ENCODE measurements at regions not wholly inside any gene's neighbourhood (a gene's known extent, or its start where the extent isn't known, plus 50 kb on each side); places are given as distances from the start of the nearest gene placed in this dataset.

- in situ Hi-C loops (cut with HindIII; ENCODE audit: low pct_unique_long_range_greater_than_20kb, low sequenced_read_pairs), result no loop called here
- no peak for DNase-seq (ENCODE audit: low read depth in 1 of 2, low spot score in 1 of 2)
- TF ChIP-seq JUND (IDR thresholded peaks at IDR 0.05; ENCODE audit: low read depth), result no peak
Measured at GRCh38 chr10:113407218-113407617, 145.6 kb upstream of the HABP2 start.

- no peak for DNase-seq (ENCODE audit: low read depth in 1 of 2, low spot score in 1 of 2)
- in situ Hi-C loops (cut with HindIII; ENCODE audit: low pct_unique_long_range_greater_than_20kb, low sequenced_read_pairs), result no loop called here
- TF ChIP-seq JUND (IDR thresholded peaks at IDR 0.05; ENCODE audit: low read depth), result no peak
Measured at GRCh38 chr10:113409175-113409574, 143.7 kb upstream of the HABP2 start.

- in situ Hi-C loops (cut with HindIII; ENCODE audit: low pct_unique_long_range_greater_than_20kb, low sequenced_read_pairs), result no loop called here
- no peak for TF ChIP-seq JUND (IDR thresholded peaks at IDR 0.05; ENCODE audit: low read depth)
Measured at GRCh38 chr10:113410618-113411017, 142.2 kb upstream of the HABP2 start.

GRCh38 chr10:113411456-113411855, 141.4 kb upstream of the HABP2 start:
- TF ChIP-seq JUND (IDR thresholded peaks at IDR 0.05; ENCODE audit: low read depth), result no peak
- in situ Hi-C loops (cut with HindIII; ENCODE audit: low pct_unique_long_range_greater_than_20kb, low sequenced_read_pairs), result no loop called here
- DNase-seq (ENCODE audit: low read depth in 1 of 2, low spot score in 1 of 2), result no peak

More at GRCh38 chr10:113410618-113411017, 142.2 kb upstream of the HABP2 start:
- DNase-seq (ENCODE audit: low read depth in 1 of 2, low spot score in 1 of 2), result no peak

- in situ Hi-C loops (cut with HindIII; ENCODE audit: low pct_unique_long_range_greater_than_20kb, low sequenced_read_pairs), result no loop called here
- no peak for TF ChIP-seq JUND (IDR thresholded peaks at IDR 0.05; ENCODE audit: low read depth)
- DNase-seq (ENCODE audit: low read depth in 1 of 2, low spot score in 1 of 2), result no peak
Measured at GRCh38 chr10:113412161-113412560, 140.7 kb upstream of the HABP2 start.

GRCh38 chr10:113414543-113414942, 138.3 kb upstream of the HABP2 start:
- in situ Hi-C loops (cut with HindIII; ENCODE audit: low pct_unique_long_range_greater_than_20kb, low sequenced_read_pairs), result no loop called here

GRCh38 chr10:113415246-113415645, 137.6 kb upstream of the HABP2 start:
- no peak for DNase-seq (ENCODE audit: low read depth in 1 of 2, low spot score in 1 of 2)
- no peak for TF ChIP-seq JUND (IDR thresholded peaks at IDR 0.05; ENCODE audit: low read depth)
- in situ Hi-C loops (cut with HindIII; ENCODE audit: low pct_unique_long_range_greater_than_20kb, low sequenced_read_pairs), result no loop called here

More at GRCh38 chr10:113414543-113414942, 138.3 kb upstream of the HABP2 start:
- DNase-seq (ENCODE audit: low read depth in 1 of 2, low spot score in 1 of 2), result no peak
- TF ChIP-seq JUND (IDR thresholded peaks at IDR 0.05; ENCODE audit: low read depth), result no peak

- in situ Hi-C loops (cut with HindIII; ENCODE audit: low pct_unique_long_range_greater_than_20kb, low sequenced_read_pairs), result no loop called here
- DNase-seq (ENCODE audit: low read depth in 1 of 2, low spot score in 1 of 2), result peak in 1 of 2 experiments; percentile 50
Measured at GRCh38 chr10:113420057-113420732, 132.7 kb upstream of the HABP2 start.

GRCh38 chr10:113420733-113421675, 131.8 kb upstream of the HABP2 start:
- DNase-seq (ENCODE audit: low read depth in 1 of 2, low spot score in 1 of 2), result no peak
- TF ChIP-seq JUND (IDR thresholded peaks at IDR 0.05; ENCODE audit: low read depth), result no peak
- in situ Hi-C loops (cut with HindIII; ENCODE audit: low pct_unique_long_range_greater_than_20kb, low sequenced_read_pairs), result no loop called here

More at GRCh38 chr10:113420057-113420732, 132.7 kb upstream of the HABP2 start:
- TF ChIP-seq JUND (IDR thresholded peaks at IDR 0.05; ENCODE audit: low read depth), result no peak

- in situ Hi-C loops (cut with HindIII; ENCODE audit: low pct_unique_long_range_greater_than_20kb, low sequenced_read_pairs), result no loop called here
- DNase-seq (ENCODE audit: low read depth in 1 of 2, low spot score in 1 of 2), result no peak
- no peak for TF ChIP-seq JUND (IDR thresholded peaks at IDR 0.05; ENCODE audit: low read depth)
Measured at GRCh38 chr10:113422371-113422770, 130.5 kb upstream of the HABP2 start.

GRCh38 chr10:113423981-113424721, 128.7 kb upstream of the HABP2 start:
- no peak for DNase-seq (ENCODE audit: low read depth in 1 of 2, low spot score in 1 of 2)
- in situ Hi-C loops (cut with HindIII; ENCODE audit: low pct_unique_long_range_greater_than_20kb, low sequenced_read_pairs), result no loop called here
- no peak for TF ChIP-seq JUND (IDR thresholded peaks at IDR 0.05; ENCODE audit: low read depth)

GRCh38 chr10:113425008-113425407, 127.8 kb upstream of the HABP2 start:
- in situ Hi-C loops (cut with HindIII; ENCODE audit: low pct_unique_long_range_greater_than_20kb, low sequenced_read_pairs), result no loop called here
- no peak for TF ChIP-seq JUND (IDR thresholded peaks at IDR 0.05; ENCODE audit: low read depth)
- DNase-seq (ENCODE audit: low read depth in 1 of 2, low spot score in 1 of 2), result no peak
